Activated naive CD4-positive, alpha-beta T cell treated with anti-CD3 and anti-CD28 coated beads, Interleukin-2, amount 50 U/mL, for 24 hours (primary cell): ENCODE measurements at regions not wholly inside any gene's neighbourhood (a gene's known extent, or its start where the extent isn't known, plus 50 kb on each side); places are given as distances from the start of the nearest gene placed in this dataset.

Experiments used
- H3K27ac Mint-ChIP-seq: one replicate; pipeline ENCODE4 v1.8.0; 2021; ENCODE audit warnings: mild to moderate bottlenecking, mixed read lengths
- H3K27me3 Mint-ChIP-seq: one replicate; pipeline ENCODE4 v1.8.0; 2021; ENCODE audit warnings: mixed read lengths
- H3K36me3 Mint-ChIP-seq: one replicate; pipeline ENCODE4 v1.8.0; 2021; ENCODE audit warnings: mixed read lengths
- H3K4me1 Mint-ChIP-seq: one replicate; pipeline ENCODE4 v1.8.0; 2021; ENCODE audit warnings: mixed read lengths
- H3K4me3 Mint-ChIP-seq: one replicate; pipeline ENCODE4 v1.8.0; 2021; ENCODE audit warnings: mild to moderate bottlenecking, mixed read lengths
- H3K9me3 Mint-ChIP-seq: one replicate; pipeline ENCODE4 v1.8.0; 2021; ENCODE audit warnings: mixed read lengths

DNA sequence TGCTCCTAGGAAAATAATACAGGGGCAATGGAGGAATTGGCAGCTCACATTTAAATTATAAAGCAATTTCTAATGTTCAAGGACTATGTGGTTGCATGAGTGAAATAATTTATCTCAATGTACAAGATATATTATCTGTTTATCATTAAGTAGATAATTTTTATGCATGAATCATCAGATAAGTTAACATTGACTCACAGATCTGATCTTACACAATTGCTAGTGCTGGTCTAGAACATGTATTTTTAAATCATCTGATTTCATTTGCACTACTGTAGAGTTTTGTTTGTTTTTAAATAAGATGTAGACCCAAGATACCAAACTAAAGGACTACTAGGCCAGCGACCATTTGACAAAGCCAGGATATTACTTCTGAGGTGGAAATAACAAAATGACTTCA, 199.2 kb downstream of the BMP2 start:
- Mint-ChIP-seq H3K4me1 (no peaks in the 10 kb centered on the region), H3K4me3 (no peak overlapping the region), H3K27ac (no peak overlapping the region), H3K36me3 (no peaks in the 10 kb centered on the region), H3K9me3 (peaks cover 4% of the 10 kb centered on the region), H3K27me3 (no peaks in the 10 kb centered on the region)

- no peak overlapping the region for H3K4me3 Mint-ChIP-seq
- H3K36me3 Mint-ChIP-seq, result no peaks in the 10 kb centered on the region
- H3K9me3 Mint-ChIP-seq, result peaks cover 5% of the 10 kb centered on the region
These were observed 207.4 kb downstream of the BMP2 start for GRCh38 chr20:6974838-6975237.

DNA sequence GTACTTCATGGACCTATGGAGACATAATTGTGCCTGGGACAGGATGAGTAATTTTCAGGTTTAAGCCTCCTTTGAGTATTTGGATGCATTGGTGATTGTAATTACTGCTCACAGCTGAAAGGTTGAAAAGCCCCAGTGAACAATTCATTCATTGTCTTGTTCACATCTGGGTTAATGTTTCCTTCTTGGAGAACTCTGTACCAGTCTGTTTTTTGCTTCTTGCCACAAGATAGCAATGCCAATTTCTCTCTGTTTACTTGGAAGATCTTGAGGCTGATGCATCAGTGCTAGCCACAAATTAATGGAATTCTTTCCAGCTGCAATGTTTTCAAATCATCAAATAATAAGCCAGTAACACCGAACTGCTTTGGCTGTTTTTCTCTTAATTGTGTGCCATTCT, 207.8 kb downstream of the BMP2 start:
- Mint-ChIP-seq H3K4me3 (no peak overlapping the region), H3K27me3 (no peaks in the 10 kb centered on the region), H3K27ac (no peak overlapping the region), H3K36me3 (no peaks in the 10 kb centered on the region), H3K4me1 (no peaks in the 10 kb centered on the region), H3K9me3 (peaks cover 5% of the 10 kb centered on the region)

More at GRCh38 chr20:6974838-6975237, 207.4 kb downstream of the BMP2 start:
- Mint-ChIP-seq H3K27ac (no peak overlapping the region), H3K4me1 (no peaks in the 10 kb centered on the region), H3K27me3 (no peaks in the 10 kb centered on the region)

DNA sequence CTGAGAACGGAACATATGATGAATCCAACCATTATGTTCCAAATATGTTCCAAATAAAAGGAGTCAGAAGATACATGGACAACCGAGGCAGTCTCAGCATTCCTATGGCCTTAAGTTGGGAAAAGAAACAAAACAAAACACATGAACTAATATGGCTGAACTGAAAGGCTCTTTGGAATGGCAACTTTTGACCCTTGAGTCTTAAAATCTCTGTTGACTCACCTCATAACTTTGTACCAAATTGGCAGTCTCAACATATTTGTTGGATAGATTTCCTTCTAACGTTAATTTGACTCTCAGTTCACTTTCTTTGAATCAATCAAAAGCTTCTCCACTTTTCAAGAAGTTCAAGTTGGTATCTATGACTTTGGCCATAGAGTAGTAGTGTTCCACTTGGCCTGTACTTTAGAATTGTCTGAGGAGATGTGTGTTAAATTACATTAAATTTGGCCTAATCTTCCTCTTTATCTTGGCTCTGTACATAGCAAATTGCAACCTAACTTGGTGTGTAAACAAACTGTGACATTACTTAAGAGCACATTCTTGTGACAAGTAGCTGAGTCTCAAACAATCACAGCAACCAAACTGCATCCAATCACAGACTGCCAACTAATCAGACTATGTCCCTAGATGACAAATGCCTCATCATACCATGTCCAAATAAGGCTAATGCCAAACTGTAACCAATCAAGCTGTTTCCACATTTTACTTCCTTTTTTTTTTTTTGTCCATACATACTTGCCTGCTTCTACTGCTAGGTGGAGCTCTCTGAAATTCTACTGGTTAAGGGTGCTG, 208.8 kb downstream of the BMP2 start:
- Mint-ChIP-seq H3K9me3 (peaks cover 5% of the 10 kb centered on the region), H3K4me3 (no peak overlapping the region), H3K36me3 (no peaks in the 10 kb centered on the region), H3K4me1 (no peaks in the 10 kb centered on the region), H3K27me3 (no peaks in the 10 kb centered on the region), H3K27ac (no peak overlapping the region)

DNA sequence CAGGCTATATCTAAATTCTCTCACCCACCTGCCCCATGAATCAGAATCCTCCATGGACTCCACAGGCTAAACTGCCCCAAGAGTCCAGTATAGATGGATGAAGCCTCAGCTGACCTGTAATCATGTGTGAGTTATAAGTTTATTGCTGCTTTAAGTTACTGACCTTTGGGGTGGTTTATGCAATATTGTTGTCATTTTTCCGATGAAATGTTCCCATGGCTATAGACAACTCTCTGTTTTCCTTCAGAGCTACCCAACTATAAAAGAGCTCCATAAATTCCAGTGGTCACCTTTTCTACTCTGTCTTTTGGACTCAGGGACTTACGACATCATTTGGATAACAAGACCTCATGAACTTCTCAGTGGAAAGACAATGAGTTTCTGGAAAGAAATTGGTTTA, 212.1 kb downstream of the BMP2 start:
- Mint-ChIP-seq H3K4me1 (no peaks in the 10 kb centered on the region), H3K27ac (no peak overlapping the region), H3K36me3 (no peaks in the 10 kb centered on the region), H3K4me3 (no peak overlapping the region), H3K27me3 (no peaks in the 10 kb centered on the region), H3K9me3 (peaks cover 5% of the 10 kb centered on the region)

GRCh38 chr20:6993011-6993410, 225.5 kb downstream of the BMP2 start:
- Mint-ChIP-seq H3K27me3 (no peaks in the 10 kb centered on the region), H3K36me3 (no peaks in the 10 kb centered on the region), H3K4me3 (no peak overlapping the region), H3K4me1 (no peaks in the 10 kb centered on the region), H3K27ac (no peak overlapping the region), H3K9me3 (peaks cover 29% of the 10 kb centered on the region)

GRCh38 chr20:6993511-6993910, 226.0 kb downstream of the BMP2 start:
- Mint-ChIP-seq H3K27ac (no peak overlapping the region), H3K9me3 (peaks cover 29% of the 10 kb centered on the region), H3K4me1 (no peaks in the 10 kb centered on the region), H3K4me3 (no peak overlapping the region), H3K27me3 (no peaks in the 10 kb centered on the region), H3K36me3 (no peaks in the 10 kb centered on the region)

GRCh38 chr20:6994452-6994851, 227.0 kb downstream of the BMP2 start:
- Mint-ChIP-seq H3K27me3 (no peaks in the 10 kb centered on the region), H3K4me1 (no peaks in the 10 kb centered on the region), H3K27ac (no peak overlapping the region), H3K9me3 (peaks cover 27% of the 10 kb centered on the region), H3K4me3 (no peak overlapping the region), H3K36me3 (no peaks in the 10 kb centered on the region)

GRCh38 chr20:6998909-6999308, 231.4 kb downstream of the BMP2 start:
- Mint-ChIP-seq H3K27ac (no peak overlapping the region), H3K4me3 (no peak overlapping the region), H3K4me1 (no peaks in the 10 kb centered on the region), H3K9me3 (peaks cover 14% of the 10 kb centered on the region), H3K36me3 (no peaks in the 10 kb centered on the region), H3K27me3 (no peaks in the 10 kb centered on the region)

DNA sequence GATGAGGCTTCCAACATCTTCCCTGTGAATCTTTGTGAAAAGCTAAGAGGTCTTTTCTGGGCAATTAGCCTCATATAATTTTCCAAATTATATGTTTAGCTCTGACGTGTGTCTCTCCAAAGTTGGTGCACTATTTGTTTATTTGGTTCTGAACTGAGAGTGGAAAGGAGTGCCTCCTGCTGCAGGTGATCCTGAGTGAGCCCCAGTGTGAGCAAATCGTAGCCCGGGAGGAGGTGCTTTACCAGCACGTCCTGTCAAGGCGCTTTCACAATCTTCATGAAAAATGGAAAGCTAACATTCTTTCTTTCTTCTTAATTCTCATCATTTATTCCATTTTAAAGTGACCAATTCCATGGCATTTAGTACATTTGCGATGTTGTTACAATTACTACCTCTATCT, 231.9 kb downstream of the BMP2 start:
- H3K4me1 Mint-ChIP-seq, result no peaks in the 10 kb centered on the region
- H3K4me3 Mint-ChIP-seq, result no peak overlapping the region
- no peaks in the 10 kb centered on the region for H3K27me3 Mint-ChIP-seq
- H3K36me3 Mint-ChIP-seq, result no peaks in the 10 kb centered on the region
- no peak overlapping the region for H3K27ac Mint-ChIP-seq
- H3K9me3 Mint-ChIP-seq, result peaks cover 9% of the 10 kb centered on the region

DNA sequence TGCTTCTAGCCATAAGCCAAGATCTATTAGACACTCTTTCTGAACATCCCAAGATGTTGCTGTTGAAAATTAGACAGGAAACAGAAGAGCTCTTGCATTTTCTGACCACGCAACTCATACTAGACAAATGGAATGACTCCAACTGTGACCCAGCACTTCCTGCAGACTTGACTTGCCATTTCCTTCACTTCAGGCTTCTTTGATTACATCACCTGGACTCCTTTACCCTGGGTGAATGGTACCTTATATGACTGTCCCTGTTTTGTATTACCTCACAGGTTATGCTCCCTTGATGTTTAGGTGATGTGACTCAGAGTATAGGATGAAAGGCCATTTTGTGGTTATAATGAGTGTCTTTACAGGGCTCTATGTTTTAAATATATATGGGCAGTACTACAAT, 236.1 kb downstream of the BMP2 start:
- Mint-ChIP-seq H3K9me3 (peaks cover 16% of the 10 kb centered on the region), H3K4me3 (no peak overlapping the region), H3K36me3 (no peaks in the 10 kb centered on the region), H3K4me1 (no peaks in the 10 kb centered on the region), H3K27me3 (no peaks in the 10 kb centered on the region), H3K27ac (no peak overlapping the region)

DNA sequence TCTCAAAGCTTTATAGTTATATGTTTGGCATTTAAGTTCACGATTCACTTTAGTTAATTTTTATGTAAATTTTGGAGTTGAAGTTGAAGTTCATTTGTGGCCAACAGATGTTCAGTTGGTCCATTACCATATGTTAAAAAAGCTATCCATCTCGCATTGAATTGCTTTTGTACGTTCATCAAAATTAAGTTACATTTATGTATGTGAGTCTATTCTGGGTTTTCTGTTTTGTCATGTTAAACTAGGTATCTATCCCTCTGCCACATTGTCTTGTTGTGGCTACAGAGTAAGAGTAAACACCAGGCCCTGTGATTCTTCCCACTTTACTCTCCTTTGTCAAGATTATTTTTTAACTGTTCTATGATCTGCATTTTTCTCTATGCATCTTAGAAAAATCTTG, 237.3 kb downstream of the BMP2 start:
- Mint-ChIP-seq H3K27me3 (no peaks in the 10 kb centered on the region), H3K9me3 (peaks cover 22% of the 10 kb centered on the region)

DNA sequence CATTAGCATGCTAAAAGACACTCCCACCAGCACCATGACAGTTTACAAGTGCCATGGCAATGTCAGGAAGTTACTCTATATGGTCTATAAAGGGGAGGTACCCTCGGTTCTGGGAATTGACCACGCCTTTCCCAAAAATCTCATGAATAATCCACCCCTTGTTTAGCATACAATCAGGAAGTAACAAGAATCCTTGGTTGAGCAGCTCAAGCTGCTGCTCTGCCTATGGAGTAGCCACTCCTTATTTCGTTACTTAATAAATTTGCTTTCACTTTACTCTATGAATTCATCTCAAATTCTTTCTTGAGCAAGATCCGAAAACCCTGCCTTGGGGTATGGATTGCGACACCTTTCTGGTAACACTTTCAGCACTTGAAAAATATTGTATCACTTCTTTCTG, 243.0 kb downstream of the BMP2 start:
- H3K27ac Mint-ChIP-seq, result no peak overlapping the region
- H3K27me3 Mint-ChIP-seq, result no peaks in the 10 kb centered on the region
- H3K36me3 Mint-ChIP-seq, result no peaks in the 10 kb centered on the region
- H3K4me3 Mint-ChIP-seq, result no peak overlapping the region
- no peaks in the 10 kb centered on the region for H3K4me1 Mint-ChIP-seq
- H3K9me3 Mint-ChIP-seq, result peaks cover 27% of the 10 kb centered on the region

More for the DNA sequence above, 237.3 kb downstream of the BMP2 start:
- no peak overlapping the region for H3K27ac Mint-ChIP-seq
- H3K36me3 Mint-ChIP-seq, result no peaks in the 10 kb centered on the region
- H3K4me1 Mint-ChIP-seq, result no peaks in the 10 kb centered on the region
- H3K4me3 Mint-ChIP-seq, result no peak overlapping the region

DNA sequence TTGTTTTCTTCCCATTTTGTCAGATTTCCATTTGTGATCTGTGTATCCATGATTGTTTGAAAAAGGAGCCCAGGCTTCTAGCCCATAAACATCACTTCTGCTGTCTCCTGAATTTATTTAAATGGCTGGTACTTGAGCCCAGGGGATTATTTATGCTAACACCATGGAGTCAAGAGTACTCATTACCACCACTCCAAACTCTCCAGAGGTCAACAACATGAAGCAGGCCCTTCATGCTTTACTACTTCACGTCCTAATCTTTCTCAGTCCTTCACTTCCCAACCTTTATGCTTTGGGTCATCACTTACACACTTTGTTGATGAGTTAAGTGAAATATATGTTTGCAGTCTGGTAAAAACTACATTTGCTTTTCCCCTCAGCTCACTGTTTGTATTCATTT, 247.8 kb downstream of the BMP2 start:
- no peak overlapping the region for H3K27ac Mint-ChIP-seq

DNA sequence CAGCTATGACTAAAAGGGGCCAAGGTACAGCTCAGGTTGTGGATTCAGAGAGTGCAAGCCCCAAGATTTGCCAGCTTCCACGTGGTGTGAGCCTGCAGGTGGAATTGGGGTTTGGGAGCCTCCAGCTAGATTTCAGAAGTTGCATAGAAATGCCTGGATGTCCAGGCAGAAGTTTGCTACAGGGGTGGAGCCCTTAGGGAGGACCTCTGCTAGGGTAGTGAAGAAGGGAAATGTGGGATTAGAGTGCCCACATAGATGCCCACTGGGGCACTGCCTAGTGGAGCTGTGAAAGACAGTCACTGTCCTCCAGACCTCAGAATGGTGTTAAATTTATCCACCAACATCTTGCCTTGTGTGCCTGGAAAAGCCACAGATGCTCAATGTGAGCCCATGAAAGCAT, 255.1 kb downstream of the BMP2 start:
- Mint-ChIP-seq H3K36me3 (no peaks in the 10 kb centered on the region), H3K4me3 (no peak overlapping the region), H3K9me3 (peaks cover 11% of the 10 kb centered on the region), H3K27ac (no peak overlapping the region), H3K27me3 (no peaks in the 10 kb centered on the region), H3K4me1 (no peaks in the 10 kb centered on the region)

More for the DNA sequence above, 247.8 kb downstream of the BMP2 start:
- Mint-ChIP-seq H3K9me3 (no peaks in the 10 kb centered on the region), H3K4me3 (no peak overlapping the region), H3K27me3 (no peaks in the 10 kb centered on the region), H3K36me3 (no peaks in the 10 kb centered on the region), H3K4me1 (no peaks in the 10 kb centered on the region)

GRCh38 chr20:7025635-7026034, 258.1 kb downstream of the BMP2 start:
- H3K9me3 Mint-ChIP-seq, result peaks cover 17% of the 10 kb centered on the region
- no peaks in the 10 kb centered on the region for H3K4me1 Mint-ChIP-seq
- H3K36me3 Mint-ChIP-seq, result no peaks in the 10 kb centered on the region
- no peak overlapping the region for H3K4me3 Mint-ChIP-seq
- H3K27ac Mint-ChIP-seq, result no peak overlapping the region
- no peaks in the 10 kb centered on the region for H3K27me3 Mint-ChIP-seq

DNA sequence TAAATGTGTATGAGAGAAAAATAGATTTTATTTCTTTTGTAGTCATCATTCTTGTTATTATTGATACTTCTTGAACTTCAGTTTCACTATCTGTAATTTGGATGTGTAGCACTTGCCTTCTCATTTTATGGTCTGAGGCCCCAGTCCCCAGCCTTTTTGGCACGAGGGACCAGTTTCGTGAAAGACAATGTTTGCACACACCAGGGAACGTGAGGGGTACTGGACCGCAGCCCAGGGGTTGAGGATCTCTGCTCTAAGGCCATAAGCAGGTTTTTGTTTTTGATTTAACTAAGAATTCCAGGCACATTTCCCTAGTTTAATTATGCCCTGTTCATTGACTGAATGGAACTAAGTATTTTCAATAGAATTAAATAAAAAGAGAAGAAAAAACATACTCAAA, 261.5 kb downstream of the BMP2 start:
- no peak overlapping the region for H3K27ac Mint-ChIP-seq
- no peak overlapping the region for H3K4me3 Mint-ChIP-seq
- H3K27me3 Mint-ChIP-seq, result no peaks in the 10 kb centered on the region
- H3K4me1 Mint-ChIP-seq, result no peaks in the 10 kb centered on the region
- peaks cover 18% of the 10 kb centered on the region for H3K9me3 Mint-ChIP-seq
- no peaks in the 10 kb centered on the region for H3K36me3 Mint-ChIP-seq
